ENCODE measurements at regions not wholly inside any gene's neighbourhood (a gene's known extent, or its start where the extent isn't known, plus 50 kb on each side); places are given as distances from the start of the nearest gene placed in this dataset.

DNA sequence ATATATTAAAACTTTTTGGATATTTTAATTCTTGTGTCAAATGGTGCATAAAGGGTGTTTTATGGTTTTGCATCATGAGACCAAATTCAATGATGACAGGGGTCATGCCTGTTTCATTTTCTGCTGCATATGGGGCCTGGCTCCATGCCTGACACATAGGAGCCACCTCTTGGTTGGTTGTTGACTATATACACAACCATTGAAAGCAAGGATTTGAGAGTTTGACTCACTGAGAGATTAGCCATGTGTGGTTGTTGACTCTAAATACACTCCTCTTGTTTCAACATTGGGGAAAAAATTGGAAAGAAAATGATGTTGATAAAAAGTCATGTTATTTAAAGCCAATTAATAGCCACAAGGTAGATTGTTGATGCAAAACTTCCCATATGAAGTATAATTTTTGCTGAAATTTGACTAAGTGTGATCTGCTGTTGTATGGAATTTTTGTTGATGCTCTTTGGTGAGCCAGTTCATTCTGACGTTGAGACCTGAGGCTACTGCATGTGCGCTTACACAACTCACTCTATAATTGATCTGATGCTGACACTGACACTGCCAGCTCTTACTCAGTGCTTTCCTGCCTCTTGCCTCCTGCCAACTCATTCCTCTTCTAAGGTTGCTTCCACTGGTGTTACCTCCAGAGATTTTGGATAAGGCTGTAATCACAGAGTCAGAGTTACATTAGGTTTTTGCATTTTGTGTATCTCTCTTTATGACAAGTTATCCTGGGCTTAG, 446.2 kb upstream of the SLC14A2 start:
- no peak for DNase-seq (ENCODE audit: low spot score)

DNA sequence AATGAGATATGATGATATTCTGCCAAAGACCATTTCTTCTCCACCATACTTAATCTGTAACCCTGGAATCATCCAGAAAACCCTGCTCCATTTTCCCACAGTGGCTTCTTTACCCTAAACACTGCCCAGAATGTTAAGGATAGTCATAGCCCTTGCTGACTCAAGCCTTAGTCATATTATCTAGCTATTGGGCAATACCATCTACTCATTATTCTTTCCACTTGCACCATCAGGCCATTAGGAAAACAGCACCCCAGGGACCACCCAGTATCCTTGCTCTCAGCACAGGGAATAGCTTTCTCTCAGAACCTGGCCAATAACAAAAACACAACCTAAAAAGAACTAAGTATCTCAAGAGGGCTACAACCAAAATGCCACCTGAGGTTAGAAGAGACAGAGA, 445.7 kb upstream of the SLC14A2 start:
- no peak for DNase-seq (ENCODE audit: low spot score)

DNA sequence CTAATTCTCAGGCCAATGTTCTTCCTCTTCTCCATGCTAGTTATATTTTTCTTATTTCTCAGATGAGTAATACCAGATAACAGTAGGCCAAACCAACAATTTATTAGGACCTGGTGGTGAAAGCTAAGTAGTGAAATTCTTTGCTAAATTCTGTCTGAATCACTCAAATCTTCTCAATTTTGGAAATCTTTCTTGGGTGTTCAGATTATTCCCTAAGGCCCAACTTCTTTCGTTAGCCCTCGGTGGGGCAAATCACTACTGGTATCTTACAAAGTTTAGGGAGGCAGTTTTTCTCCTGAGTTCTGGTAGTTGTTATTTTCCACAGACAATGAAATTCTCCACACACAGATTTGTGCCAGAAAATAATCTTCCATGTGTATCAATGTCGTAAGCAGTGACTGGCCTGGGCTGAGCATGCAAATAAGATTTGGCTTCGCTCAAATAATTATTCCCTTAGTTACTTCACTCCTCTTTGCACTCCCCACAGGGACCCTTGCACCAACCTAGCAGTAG, 443.5 kb upstream of the SLC14A2 start:
- DNase-seq (ENCODE audit: low spot score), result no peak

DNA sequence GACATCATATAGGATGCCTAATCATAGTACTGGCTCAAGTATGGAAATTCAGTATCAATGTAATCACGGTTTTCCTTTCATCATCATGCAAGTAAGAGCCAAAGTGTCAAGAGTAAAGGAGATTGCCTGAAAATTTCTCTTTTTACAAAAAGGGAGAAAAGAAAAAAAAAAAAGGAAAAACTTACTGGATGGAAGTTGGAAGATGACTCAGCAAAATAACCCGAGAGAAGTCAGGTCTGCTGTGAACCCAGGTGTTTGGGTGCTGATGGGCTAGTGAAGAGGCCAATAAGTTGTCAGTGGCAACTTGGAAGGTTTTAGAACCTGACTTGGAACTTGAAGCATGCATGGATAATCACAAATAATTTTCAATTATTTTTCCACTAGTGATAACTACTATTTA, 441.9 kb upstream of the SLC14A2 start:
- DNase-seq (ENCODE audit: low spot score), result no peak

DNA sequence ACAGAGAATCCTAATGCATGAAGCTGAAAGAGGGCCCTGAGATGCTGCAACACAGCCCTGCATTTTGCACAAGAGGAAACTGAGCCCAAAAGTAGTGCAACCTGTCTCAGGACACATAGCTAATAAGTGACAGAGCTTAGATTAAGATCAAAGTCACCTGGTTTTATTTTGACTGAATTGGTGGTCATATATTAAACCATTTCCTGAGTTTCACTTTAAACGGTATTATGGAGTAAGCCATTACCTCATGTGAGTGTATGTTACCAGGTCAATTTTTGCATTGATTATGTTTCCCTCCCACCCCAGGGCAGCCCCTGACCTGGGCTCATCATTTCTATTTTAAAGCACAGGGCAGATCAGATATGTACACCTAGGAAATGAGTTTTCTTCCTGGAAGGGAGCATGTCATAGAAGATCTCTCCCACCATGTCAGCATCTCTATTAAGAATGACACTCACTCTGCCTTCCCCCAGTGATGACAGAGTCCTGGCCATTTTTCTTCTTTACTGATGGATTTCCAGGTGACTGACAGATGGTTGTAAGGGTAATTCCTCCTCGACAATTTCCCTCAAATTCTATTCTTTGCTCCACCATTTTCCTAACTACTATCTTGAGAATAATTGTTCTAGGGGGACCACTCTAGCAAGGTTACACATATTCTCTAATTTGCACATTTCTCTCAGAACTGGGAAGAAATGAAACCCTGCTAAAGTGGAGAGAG, 441.3 kb upstream of the SLC14A2 start:
- no peak for DNase-seq (ENCODE audit: low spot score)

DNA sequence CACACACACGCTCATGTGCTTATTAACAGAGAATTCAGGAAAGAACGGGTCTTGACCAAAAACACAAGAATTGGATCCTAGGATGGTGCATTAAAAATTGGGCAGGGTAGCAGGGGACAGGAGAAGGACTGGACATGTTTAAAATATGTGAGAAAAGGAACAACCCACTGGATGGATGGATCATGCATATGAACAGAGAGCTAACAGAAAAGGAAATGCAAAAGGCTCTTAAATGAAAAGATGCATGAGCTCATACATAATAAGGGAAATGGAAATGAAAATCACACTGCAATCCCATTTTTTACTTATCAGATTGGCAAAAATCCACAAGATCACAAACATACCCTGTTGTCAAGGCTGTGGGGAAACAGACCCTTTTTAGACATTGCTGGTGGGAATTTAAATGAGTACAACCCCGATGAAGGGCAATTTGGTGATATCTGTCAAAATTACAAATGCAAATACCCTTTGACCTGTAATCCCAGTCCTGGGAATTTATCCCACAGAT, 440.6 kb upstream of the SLC14A2 start:
- DNase-seq (ENCODE audit: low spot score), result no peak

DNA sequence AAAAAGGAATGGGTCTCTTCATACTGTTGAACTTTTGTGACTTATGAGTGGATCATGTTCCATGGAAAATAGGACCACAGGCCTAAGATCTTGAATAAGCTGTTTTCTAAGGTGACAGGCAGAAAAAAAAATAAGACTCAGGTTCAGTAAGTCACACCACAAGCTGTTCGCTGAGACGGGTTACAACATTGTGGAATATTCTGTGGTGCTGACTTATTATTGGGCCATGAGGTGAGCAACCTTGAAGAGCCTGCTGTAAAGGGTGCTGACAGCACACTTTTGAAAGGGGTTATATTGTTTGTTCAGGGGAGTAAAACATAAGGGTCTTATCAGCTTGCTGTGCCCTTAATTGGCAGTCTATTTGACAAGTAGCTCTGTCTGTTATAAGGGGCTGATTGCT, 439.8 kb upstream of the SLC14A2 start:
- no peak for DNase-seq (ENCODE audit: low spot score)

DNA sequence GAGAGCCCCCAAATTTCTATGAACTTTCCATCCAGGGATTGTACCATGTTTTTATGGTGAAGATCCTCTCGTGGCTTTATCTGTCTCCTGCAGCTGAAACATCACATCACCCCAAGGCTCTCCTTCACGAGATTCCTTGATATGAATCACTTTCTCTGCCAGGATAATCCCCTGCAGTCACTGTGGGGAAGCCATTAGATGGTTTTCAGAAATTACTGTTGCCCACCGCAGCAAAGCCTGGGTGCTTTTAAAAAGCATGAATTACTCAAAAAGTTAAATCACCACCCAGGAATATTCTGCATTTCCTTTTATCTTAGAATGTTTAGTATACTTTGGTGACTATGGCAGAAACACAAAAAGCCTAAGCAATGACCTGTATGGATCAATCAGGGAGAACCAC, 428.4 kb upstream of the SLC14A2 start:
- no peak for DNase-seq (ENCODE audit: low spot score)

DNA sequence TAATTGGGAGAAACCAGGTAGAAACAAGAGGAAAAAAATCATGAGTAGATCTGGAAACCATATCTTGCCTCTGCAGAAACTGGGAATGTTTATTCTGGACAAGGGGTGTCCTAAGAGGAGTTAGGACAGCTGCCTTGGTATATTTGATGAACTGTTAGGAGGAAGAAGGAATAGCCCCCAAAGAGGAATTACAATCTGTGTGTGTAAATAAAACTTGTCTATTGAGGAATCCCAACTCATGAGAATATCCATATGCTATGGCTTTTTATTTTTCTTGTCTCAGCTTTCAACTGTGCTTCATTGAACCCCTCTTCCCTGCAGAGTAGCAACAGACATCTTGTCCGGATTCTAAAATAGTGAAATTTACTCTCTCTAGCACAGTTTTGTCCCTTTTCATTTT, 423.5 kb upstream of the SLC14A2 start:
- DNase-seq (ENCODE audit: low spot score), result no peak

DNA sequence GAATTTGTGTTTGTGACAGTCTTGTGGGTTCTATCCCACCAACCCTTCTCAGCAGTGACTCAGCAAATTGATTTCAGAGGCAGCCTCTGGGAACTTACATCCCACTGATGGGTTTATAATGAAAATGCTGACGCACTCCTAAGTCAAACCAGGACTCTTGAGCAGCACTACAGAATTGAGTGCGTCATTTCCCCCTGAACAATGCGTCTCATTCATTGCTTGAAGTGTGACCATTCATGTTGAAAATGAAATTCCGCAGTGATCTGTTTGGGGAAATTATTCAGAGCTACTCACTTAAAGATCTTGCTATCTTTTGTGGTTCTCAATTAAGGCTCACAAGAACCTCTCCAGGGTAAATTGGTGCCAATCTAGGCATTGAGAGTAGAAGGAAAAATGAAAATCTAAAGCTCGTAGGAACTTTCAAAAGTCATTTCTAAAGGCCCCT, 417.7 kb upstream of the SLC14A2 start:
- peak; percentile 59 for DNase-seq (ENCODE audit: low spot score)

DNA sequence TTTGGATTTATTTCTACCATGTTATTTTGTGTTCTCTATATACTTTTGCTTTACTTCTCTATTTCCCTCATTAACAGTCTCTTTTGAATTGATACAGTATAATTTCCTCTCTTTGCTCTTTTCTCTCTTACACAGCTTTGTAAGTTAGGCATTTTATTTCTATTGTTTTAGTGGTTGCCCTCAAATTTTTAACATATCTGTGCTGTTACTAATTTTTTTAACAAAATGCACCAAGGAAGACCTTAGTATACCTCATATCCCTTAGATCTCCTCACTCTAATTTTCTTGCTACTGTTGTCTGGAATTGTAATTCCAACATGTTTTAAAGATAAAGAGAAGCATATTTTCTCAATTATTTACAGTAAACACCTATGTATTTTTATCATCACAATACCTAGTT, 416.8 kb upstream of the SLC14A2 start:
- DNase-seq (ENCODE audit: low spot score), result no peak

DNA sequence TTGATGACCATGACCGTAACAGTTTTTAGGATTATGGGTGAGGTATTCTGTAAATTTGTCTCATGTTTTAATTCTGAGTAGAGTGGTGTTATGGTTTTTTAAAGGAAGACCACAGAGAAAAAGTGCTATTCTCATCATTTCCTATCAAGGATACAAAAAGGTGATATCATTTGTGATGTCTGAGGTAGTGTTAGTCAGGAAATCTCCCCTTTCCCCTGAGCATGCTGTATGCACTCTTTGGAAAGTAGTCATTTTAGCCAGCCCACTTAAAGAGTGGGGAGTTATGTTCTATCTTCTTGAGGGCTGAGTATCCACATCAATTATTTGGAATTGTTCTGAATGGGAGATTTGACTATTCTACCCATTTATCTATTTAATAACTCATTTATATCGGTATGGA, 414.2 kb upstream of the SLC14A2 start:
- no peak for DNase-seq (ENCODE audit: low spot score)

DNA sequence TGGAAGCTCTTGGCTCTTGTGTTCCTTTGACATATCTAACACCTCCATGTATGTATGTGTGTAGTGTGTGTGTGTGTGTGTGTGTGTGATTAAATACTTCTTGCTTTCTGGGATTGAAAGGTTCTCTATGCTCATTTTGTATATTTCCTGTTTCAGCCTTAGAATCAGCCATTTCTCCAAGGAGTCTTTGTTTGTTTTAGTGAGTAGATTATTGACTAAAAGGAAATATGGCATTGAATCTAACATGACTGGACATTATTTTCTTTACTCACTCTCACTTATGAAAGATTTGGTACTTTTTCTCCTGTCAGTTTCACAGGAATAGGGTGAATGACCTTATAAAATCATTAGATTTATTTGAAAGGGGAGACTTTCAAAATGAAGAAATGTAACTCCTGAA, 413.8 kb upstream of the SLC14A2 start:
- no peak for DNase-seq (ENCODE audit: low spot score)

DNA sequence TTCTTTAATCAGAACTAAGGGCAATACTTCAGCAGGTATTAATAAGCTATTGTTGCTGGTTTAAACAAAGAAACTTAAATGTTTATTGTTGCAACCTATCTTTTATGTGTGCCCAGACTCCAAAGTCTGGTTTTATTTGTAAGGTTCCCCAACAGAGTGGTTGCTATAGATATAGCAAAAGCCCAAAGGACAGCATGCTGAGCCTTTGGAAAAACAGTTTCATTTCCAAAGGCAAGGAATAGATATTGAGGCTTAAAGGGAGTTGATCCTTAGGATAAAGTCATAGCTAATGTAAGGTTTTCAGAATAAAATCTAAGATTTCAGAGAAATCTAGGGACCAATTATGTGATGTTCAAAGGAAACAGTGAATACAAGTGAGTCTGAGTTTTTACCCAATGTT, 413.2 kb upstream of the SLC14A2 start:
- no peak for DNase-seq (ENCODE audit: low spot score)

DNA sequence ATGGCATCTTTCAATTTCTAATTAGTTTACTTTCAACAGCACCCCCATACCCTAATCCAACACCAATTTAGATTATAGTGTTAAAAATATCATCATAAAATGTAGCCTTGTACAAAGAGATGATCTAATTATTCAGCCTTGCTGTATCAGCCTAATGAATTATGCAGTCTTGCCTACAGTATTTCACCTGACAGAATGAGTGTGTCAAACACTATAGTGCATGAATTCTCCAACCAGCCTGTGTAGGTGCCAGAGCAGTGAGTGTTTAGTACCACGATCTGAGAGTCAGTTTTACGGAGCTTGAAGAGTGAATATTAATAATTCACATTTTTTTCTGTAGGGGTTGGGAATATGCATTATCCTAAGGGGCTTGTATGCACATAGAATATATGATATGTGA, 411.6 kb upstream of the SLC14A2 start:
- no peak for DNase-seq (ENCODE audit: low spot score)

DNA sequence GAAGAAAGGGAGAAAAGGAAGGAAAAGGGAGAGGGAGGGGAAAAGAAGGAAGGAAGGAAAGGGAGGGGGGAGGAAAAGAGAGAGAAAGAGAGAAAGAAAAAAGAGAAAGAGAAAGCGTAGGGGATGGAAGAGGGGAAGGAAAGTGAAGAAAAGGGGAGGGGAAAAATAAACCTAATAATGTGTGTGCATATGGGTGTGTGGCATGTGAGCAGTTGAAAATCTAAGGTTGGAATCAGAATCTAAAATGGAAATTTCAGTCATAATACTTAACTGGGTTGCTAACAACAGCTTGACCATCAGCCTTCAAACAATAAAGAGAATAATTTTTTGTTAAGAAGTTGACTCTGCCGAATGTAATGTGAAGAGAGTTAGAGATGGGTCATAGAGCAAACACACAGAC, 407.9 kb upstream of the SLC14A2 start:
- no peak for DNase-seq (ENCODE audit: low spot score)

DNA sequence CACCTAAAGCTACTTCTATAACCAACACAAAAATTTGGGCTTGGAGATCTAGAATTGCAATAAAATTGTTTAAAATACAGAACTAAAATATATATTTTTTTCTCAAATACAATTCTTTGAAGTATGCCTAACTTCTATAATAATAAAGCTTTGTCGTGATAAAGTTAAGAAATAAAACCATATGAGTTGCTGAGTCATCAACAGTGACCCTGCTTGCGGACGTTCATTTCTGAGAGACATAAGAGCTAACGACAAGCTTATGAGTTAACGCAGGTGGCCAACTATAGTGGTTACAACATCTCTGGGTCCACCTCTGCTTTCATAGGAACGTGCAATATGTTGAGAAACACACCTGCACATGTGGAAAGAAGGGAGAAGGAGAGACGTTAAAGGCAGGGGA, 407.1 kb upstream of the SLC14A2 start:
- DNase-seq (ENCODE audit: low spot score), result no peak

DNA sequence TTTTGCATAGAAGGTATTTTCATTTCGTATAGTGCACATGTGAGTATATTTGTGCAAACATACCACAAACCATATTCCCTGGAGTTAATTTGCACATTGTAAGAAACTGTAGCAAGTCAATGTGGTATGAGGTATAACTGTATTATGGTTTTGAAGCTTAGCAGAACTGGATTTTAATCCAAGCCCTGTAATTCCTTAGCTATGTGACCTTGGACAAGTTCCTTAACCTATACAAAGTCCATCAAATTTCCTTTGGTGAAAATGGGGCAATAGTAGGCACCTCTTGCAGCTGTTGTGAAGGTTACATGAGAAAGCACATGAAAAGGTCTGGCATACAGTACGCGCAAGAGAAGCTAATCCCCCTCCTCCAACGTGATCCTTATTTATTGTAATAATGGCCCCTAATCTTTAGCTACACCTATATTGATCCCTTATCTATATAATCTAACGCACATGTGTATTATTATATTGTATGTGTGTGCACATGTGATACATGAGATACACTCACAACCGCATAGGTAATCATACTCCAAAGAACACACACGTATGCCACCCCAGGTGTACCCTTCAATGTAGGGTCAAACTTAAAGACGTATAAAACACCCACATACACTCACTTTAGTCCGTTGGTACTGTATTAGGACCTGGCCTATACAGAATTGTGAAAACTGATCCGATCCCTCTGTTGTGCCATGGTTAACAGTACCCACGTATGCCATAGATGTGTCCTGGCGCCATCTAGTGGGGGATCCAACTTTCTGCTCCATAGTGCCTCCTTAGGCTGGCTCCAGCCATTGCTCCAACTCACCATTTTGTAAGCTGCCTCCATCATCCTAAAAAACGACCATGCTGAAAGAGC, 402.9 kb upstream of the SLC14A2 start:
- DNase-seq (ENCODE audit: low spot score), result peak; percentile 51

DNA sequence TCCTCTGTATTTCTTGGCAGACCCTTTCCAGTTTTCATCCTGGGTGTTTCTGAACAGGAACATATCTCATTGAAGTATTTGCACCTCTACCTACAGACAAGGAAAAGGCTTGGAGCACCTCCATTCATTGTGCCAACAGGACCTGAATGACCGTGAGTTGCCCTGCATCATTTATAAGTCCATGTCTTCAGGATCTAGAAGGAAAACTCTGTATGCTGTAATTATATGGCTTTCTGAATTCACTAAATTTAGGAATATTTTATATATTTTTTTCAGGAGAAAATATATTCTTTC, 402.3 kb upstream of the SLC14A2 start:
- no peak for DNase-seq (ENCODE audit: low spot score)

DNA sequence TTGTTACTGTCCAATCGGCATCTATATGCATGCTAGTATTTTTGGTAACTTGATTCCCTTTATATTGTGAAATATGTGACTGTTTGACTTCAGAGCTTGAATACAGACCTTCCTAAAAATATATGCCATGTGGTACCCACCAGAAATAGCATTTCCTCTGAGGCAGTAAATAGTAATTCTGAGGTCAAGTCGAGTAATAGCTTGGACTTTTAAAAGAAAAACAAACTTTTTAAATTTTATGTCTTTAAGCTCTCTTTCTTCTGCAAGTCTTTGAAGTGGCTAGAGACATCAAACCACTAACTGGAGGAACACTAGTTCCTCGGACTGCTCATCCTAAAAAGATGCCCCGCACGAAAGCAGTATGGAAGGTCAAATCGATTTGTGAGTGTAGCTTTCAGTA, 396.8 kb upstream of the SLC14A2 start:
- DNase-seq (ENCODE audit: low spot score), result no peak

DNA sequence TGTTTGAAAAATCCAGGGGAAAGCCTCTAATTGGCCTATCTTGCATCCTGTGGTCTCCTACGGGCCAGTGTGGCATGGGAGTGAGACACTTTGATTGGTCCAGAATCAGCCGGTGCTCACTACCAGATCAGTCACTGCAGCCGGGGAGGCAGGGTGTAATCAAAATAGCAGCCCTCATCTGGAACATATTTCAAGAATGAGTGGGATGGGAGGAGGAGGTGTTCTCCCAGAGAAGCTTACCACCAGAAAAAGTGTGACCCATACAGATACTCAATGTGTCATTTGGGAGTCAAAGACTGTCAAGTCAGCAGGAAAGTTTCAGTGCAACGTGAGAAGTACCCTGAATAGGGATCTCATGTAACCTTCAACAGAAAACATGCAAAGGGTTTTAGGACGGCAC, 393.9 kb upstream of the SLC14A2 start:
- no peak for DNase-seq (ENCODE audit: low spot score)

DNA sequence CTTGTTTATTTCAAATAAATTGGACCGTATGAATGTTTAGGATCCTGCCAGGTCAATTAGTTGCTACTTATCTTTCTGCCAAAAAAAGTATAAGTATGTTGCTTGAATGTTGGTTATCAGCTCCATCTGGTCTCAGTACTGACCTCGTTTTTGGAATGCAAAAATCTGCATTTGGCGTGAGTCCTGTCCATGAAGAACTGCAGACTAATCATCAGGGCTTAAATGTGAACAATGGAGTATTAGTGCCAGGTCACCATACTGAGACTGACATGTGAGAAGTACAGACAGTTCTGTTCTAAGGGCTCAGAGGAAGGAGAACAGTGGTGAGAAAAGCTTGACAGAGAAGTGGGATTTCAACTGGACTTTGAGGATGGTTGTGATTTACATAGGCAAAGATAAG, 393.1 kb upstream of the SLC14A2 start:
- no peak for DNase-seq (ENCODE audit: low spot score)

Data from putamen (tissue), 1 donor.